ENCODE measurements at regions not wholly inside any gene's neighbourhood (a gene's known extent, or its start where the extent isn't known, plus 50 kb on each side); places are given as distances from the start of the nearest gene placed in this dataset.

- Histone ChIP-seq H3K27me3 (ENCODE audit: control insufficient read depth in 2 of 2, insufficient read depth in 2 of 2, low read length in 2 of 2) (no peaks in the 10 kb centered on the region), H3K36me3 (ENCODE audit: control insufficient read depth in 2 of 3, insufficient read depth in 3 of 3, low read length in 3 of 3) (no peaks in the 10 kb centered on the region), H3K9me3 (ENCODE audit: control insufficient read depth in 2 of 3, low read length in 3 of 3) (no peaks in the 10 kb centered on the region), H3K27ac (ENCODE audit: low read depth, low read length) (no peak overlapping the region), H3K4me3 (ENCODE audit: low read length) (no peak overlapping the region), H3K4me1 (ENCODE audit: control insufficient read depth in 2 of 2, insufficient read depth in 2 of 2, low read length in 2 of 2) (no peaks in the 10 kb centered on the region)
- Mint-ChIP-seq H3K36me3 (no peaks in the 10 kb centered on the region), H3K9me3 (peaks cover 0 to 5% (median 0%) of the 10 kb centered on the region in 11 donors), H3K4me1 (no peaks in the 10 kb centered on the region), H3K27me3 (peaks cover 0 to 20% (median 5%) of the 10 kb centered on the region in 5 donors), H3K4me3 (no peak overlapping the region), H3K27ac (peak overlapping the region in 1 of 9 donors; percentile 3)
- no peak for ATAC-seq
- DNase-seq = no peak
- ChIA-PET CTCF (no interaction called here), POLR2A (no interaction called here)
- intact Hi-C loops (cut with micrococcal nuclease) = no loop called here
These were observed 92.2 kb downstream of the KLF4 start for GRCh38 chr9:107397076-107398044.

- Histone ChIP-seq H3K27ac (ENCODE audit: low read depth, low read length) (no peak overlapping the region), H3K4me3 (ENCODE audit: low read length) (no peak overlapping the region), H3K27me3 (ENCODE audit: control insufficient read depth in 2 of 2, insufficient read depth in 2 of 2, low read length in 2 of 2) (no peaks in the 10 kb centered on the region), H3K4me1 (ENCODE audit: control insufficient read depth in 2 of 2, insufficient read depth in 2 of 2, low read length in 2 of 2) (no peaks in the 10 kb centered on the region), H3K36me3 (ENCODE audit: control insufficient read depth in 2 of 3, insufficient read depth in 3 of 3, low read length in 3 of 3) (no peaks in the 10 kb centered on the region), H3K9me3 (ENCODE audit: control insufficient read depth in 2 of 3, low read length in 3 of 3) (no peaks in the 10 kb centered on the region)
- intact Hi-C loops (cut with micrococcal nuclease) = no loop called here
- ChIA-PET POLR2A (no interaction called here), CTCF (no interaction called here)
- DNase-seq (no peak), ATAC-seq (no peak)
- no peak overlapping the region for H3K4me3 Mint-ChIP-seq
- H3K27me3 Mint-ChIP-seq = peaks cover 0 to 15% (median 5%) of the 10 kb centered on the region in 5 donors
- no peak overlapping the region for H3K27ac Mint-ChIP-seq
- H3K36me3 Mint-ChIP-seq = no peaks in the 10 kb centered on the region
- H3K4me1 Mint-ChIP-seq = no peaks in the 10 kb centered on the region
- H3K9me3 Mint-ChIP-seq = peaks cover 0 to 4% (median 0%) of the 10 kb centered on the region in 11 donors
These were observed 95.3 kb downstream of the KLF4 start for GRCh38 chr9:107394264-107394663.

- H3K9me3 ChIP-seq (ENCODE audit: control insufficient read depth in 2 of 3, low read length in 3 of 3) = no peaks in the 10 kb centered on the region
- intact Hi-C loops (cut with micrococcal nuclease) = no loop called here
- ATAC-seq (no peak), DNase-seq (no peak)
- no peak overlapping the region for H3K27ac ChIP-seq (ENCODE audit: low read depth, low read length)
- H3K27ac Mint-ChIP-seq = no peak overlapping the region
- H3K27me3 Mint-ChIP-seq = peaks cover 0 to 15% (median 4%) of the 10 kb centered on the region in 5 donors
- peaks cover 0 to 4% (median 0%) of the 10 kb centered on the region in 11 donors for H3K9me3 Mint-ChIP-seq
- H3K4me1 ChIP-seq (ENCODE audit: control insufficient read depth in 2 of 2, insufficient read depth in 2 of 2, low read length in 2 of 2) = no peaks in the 10 kb centered on the region
- no peak overlapping the region for H3K4me3 Mint-ChIP-seq
- no peaks in the 10 kb centered on the region for H3K36me3 ChIP-seq (ENCODE audit: control insufficient read depth in 2 of 3, insufficient read depth in 3 of 3, low read length in 3 of 3)
- ChIA-PET CTCF (no interaction called here), POLR2A (no interaction called here)
- H3K4me1 Mint-ChIP-seq = no peaks in the 10 kb centered on the region
- no peaks in the 10 kb centered on the region for H3K27me3 ChIP-seq (ENCODE audit: control insufficient read depth in 2 of 2, insufficient read depth in 2 of 2, low read length in 2 of 2)
- no peak overlapping the region for H3K4me3 ChIP-seq (ENCODE audit: low read length)
- no peaks in the 10 kb centered on the region for H3K36me3 Mint-ChIP-seq
These were observed 98.8 kb downstream of the KLF4 start for GRCh38 chr9:107390778-107391177.

GRCh38 chr9:107390279-107390678 is 99.3 kb downstream of the KLF4 start:
- Histone ChIP-seq H3K27ac (ENCODE audit: low read depth, low read length) (no peak overlapping the region), H3K9me3 (ENCODE audit: control insufficient read depth in 2 of 3, low read length in 3 of 3) (no peaks in the 10 kb centered on the region), H3K4me3 (ENCODE audit: low read length) (no peak overlapping the region), H3K4me1 (ENCODE audit: control insufficient read depth in 2 of 2, insufficient read depth in 2 of 2, low read length in 2 of 2) (no peaks in the 10 kb centered on the region), H3K36me3 (ENCODE audit: control insufficient read depth in 2 of 3, insufficient read depth in 3 of 3, low read length in 3 of 3) (no peaks in the 10 kb centered on the region), H3K27me3 (ENCODE audit: control insufficient read depth in 2 of 2, insufficient read depth in 2 of 2, low read length in 2 of 2) (no peaks in the 10 kb centered on the region)
- Mint-ChIP-seq H3K27ac (no peak overlapping the region), H3K27me3 (peaks cover 0 to 15% (median 4%) of the 10 kb centered on the region in 5 donors), H3K9me3 (peaks cover 0 to 4% (median 0%) of the 10 kb centered on the region in 11 donors), H3K4me1 (no peaks in the 10 kb centered on the region), H3K36me3 (no peaks in the 10 kb centered on the region), H3K4me3 (no peak overlapping the region)
- POLR2A ChIA-PET = no interaction called here
- ATAC-seq (no peak), DNase-seq (no peak)
- CTCF ChIA-PET = no interaction called here
- intact Hi-C loops (cut with micrococcal nuclease) = no loop called here

GRCh38 chr9:107389617-107390071 is 99.9 kb downstream of the KLF4 start:
- Mint-ChIP-seq H3K4me3 (no peak overlapping the region), H3K36me3 (no peaks in the 10 kb centered on the region), H3K4me1 (no peaks in the 10 kb centered on the region), H3K27me3 (peaks cover 3 to 15% (median 7%) of the 10 kb centered on the region in 5 donors), H3K9me3 (peaks cover 0 to 4% (median 0%) of the 10 kb centered on the region in 11 donors), H3K27ac (no peak overlapping the region)
- DNase-seq (no peak), ATAC-seq (no peak)
- no peaks in the 10 kb centered on the region for H3K9me3 ChIP-seq (ENCODE audit: control insufficient read depth in 2 of 3, low read length in 3 of 3)
- intact Hi-C loops (cut with micrococcal nuclease) = no loop called here
- H3K27ac ChIP-seq (ENCODE audit: low read depth, low read length) = no peak overlapping the region
- no peaks in the 10 kb centered on the region for H3K36me3 ChIP-seq (ENCODE audit: control insufficient read depth in 2 of 3, insufficient read depth in 3 of 3, low read length in 3 of 3)
- no peaks in the 10 kb centered on the region for H3K27me3 ChIP-seq (ENCODE audit: control insufficient read depth in 2 of 2, insufficient read depth in 2 of 2, low read length in 2 of 2)
- H3K4me1 ChIP-seq (ENCODE audit: control insufficient read depth in 2 of 2, insufficient read depth in 2 of 2, low read length in 2 of 2) = no peaks in the 10 kb centered on the region
- H3K4me3 ChIP-seq (ENCODE audit: low read length) = no peak overlapping the region
- CTCF ChIA-PET = no interaction called here
- POLR2A ChIA-PET = no interaction called here

GRCh38 chr9:107388890-107389289 is 100.7 kb downstream of the KLF4 start:
- CTCF ChIA-PET = no interaction called here
- intact Hi-C loops (cut with micrococcal nuclease) = no loop called here
- H3K27ac Mint-ChIP-seq = no peak overlapping the region

GRCh38 chr9:107387409-107387808 is 102.2 kb downstream of the KLF4 start:
- Histone ChIP-seq H3K27ac (ENCODE audit: low read depth, low read length) (no peak overlapping the region), H3K4me3 (ENCODE audit: low read length) (no peak overlapping the region), H3K4me1 (ENCODE audit: control insufficient read depth in 2 of 2, insufficient read depth in 2 of 2, low read length in 2 of 2) (no peaks in the 10 kb centered on the region), H3K9me3 (ENCODE audit: control insufficient read depth in 2 of 3, low read length in 3 of 3) (no peaks in the 10 kb centered on the region), H3K27me3 (ENCODE audit: control insufficient read depth in 2 of 2, insufficient read depth in 2 of 2, low read length in 2 of 2) (no peaks in the 10 kb centered on the region), H3K36me3 (ENCODE audit: control insufficient read depth in 2 of 3, insufficient read depth in 3 of 3, low read length in 3 of 3) (no peaks in the 10 kb centered on the region)
- no peak overlapping the region for H3K4me3 Mint-ChIP-seq
- peaks cover 6 to 18% (median 15%) of the 10 kb centered on the region in 5 donors for H3K27me3 Mint-ChIP-seq
- H3K27ac Mint-ChIP-seq = no peak overlapping the region
- intact Hi-C loops (cut with micrococcal nuclease) = no loop called here
- ChIA-PET CTCF (no interaction called here), POLR2A (no interaction called here)
- no peaks in the 10 kb centered on the region for H3K4me1 Mint-ChIP-seq
- DNase-seq (no peak), ATAC-seq (no peak)
- peaks cover 0 to 2% (median 0%) of the 10 kb centered on the region in 11 donors for H3K9me3 Mint-ChIP-seq
- no peaks in the 10 kb centered on the region for H3K36me3 Mint-ChIP-seq

More at GRCh38 chr9:107388890-107389289, 100.7 kb downstream of the KLF4 start:
- no peak overlapping the region for H3K4me3 Mint-ChIP-seq
- no peaks in the 10 kb centered on the region for H3K4me1 Mint-ChIP-seq
- Histone ChIP-seq H3K27me3 (ENCODE audit: control insufficient read depth in 2 of 2, insufficient read depth in 2 of 2, low read length in 2 of 2) (no peaks in the 10 kb centered on the region), H3K36me3 (ENCODE audit: control insufficient read depth in 2 of 3, insufficient read depth in 3 of 3, low read length in 3 of 3) (no peaks in the 10 kb centered on the region), H3K27ac (ENCODE audit: low read depth, low read length) (no peak overlapping the region), H3K9me3 (ENCODE audit: control insufficient read depth in 2 of 3, low read length in 3 of 3) (no peaks in the 10 kb centered on the region), H3K4me1 (ENCODE audit: control insufficient read depth in 2 of 2, insufficient read depth in 2 of 2, low read length in 2 of 2) (no peaks in the 10 kb centered on the region), H3K4me3 (ENCODE audit: low read length) (no peak overlapping the region)
- POLR2A ChIA-PET = no interaction called here
- peaks cover 0 to 4% (median 0%) of the 10 kb centered on the region in 11 donors for H3K9me3 Mint-ChIP-seq
- peaks cover 6 to 14% (median 10%) of the 10 kb centered on the region in 5 donors for H3K27me3 Mint-ChIP-seq
- ATAC-seq (no peak), DNase-seq (no peak)
- no peaks in the 10 kb centered on the region for H3K36me3 Mint-ChIP-seq

Measured in naive thymus-derived CD4-positive, alpha-beta T cell (primary cell).